ENCODE measurements at regions not wholly inside any gene's neighbourhood (a gene's known extent, or its start where the extent isn't known, plus 50 kb on each side); places are given as distances from the start of the nearest gene placed in this dataset.

GRCh38 chr4:132646186-132646585 lies 502.9 kb upstream of the PCDH10 start:
- H3K79me2 ChIP-seq (ENCODE audit: control insufficient read depth, insufficient read depth, low read length), result no peaks in the 10 kb centered on the region
- DNase-seq (ENCODE audit: low read depth, low spot score) (no peak), FAIRE-seq (no peak)
- no peaks in the 10 kb centered on the region for H3K36me3 ChIP-seq (ENCODE audit: control insufficient read depth in 2 of 2, extremely low read depth in 1 of 2, insufficient read depth in 2 of 2, low read length in 2 of 2)
- H3K27ac ChIP-seq (ENCODE audit: control insufficient read depth, insufficient read depth, low read length), result no peak overlapping the region
- H3K4me2 ChIP-seq (ENCODE audit: control insufficient read depth, extremely low read depth, insufficient read depth, low read depth, low read length), result no peak overlapping the region
- H3K27me3 ChIP-seq (ENCODE audit: control insufficient read depth, extremely low read depth, insufficient read depth, low read length), result no peaks in the 10 kb centered on the region
- no peaks in the 10 kb centered on the region for H4K20me1 ChIP-seq (ENCODE audit: control insufficient read depth, extremely low read depth, insufficient read depth, low read length)
- no peak overlapping the region for H3K4me3 ChIP-seq (ENCODE audit: control insufficient read depth in 2 of 3, extremely low read depth in 1 of 3, insufficient read depth in 2 of 3, low read depth in 1 of 3, low read length in 3 of 3)
- H2AFZ ChIP-seq (ENCODE audit: control insufficient read depth, low read length), result no peak overlapping the region
- TF ChIP-seq EZH2 (IDR thresholded peaks at IDR 0.05; ENCODE audit: low read length), result no peak
- TF ChIP-seq, protein P1, sequence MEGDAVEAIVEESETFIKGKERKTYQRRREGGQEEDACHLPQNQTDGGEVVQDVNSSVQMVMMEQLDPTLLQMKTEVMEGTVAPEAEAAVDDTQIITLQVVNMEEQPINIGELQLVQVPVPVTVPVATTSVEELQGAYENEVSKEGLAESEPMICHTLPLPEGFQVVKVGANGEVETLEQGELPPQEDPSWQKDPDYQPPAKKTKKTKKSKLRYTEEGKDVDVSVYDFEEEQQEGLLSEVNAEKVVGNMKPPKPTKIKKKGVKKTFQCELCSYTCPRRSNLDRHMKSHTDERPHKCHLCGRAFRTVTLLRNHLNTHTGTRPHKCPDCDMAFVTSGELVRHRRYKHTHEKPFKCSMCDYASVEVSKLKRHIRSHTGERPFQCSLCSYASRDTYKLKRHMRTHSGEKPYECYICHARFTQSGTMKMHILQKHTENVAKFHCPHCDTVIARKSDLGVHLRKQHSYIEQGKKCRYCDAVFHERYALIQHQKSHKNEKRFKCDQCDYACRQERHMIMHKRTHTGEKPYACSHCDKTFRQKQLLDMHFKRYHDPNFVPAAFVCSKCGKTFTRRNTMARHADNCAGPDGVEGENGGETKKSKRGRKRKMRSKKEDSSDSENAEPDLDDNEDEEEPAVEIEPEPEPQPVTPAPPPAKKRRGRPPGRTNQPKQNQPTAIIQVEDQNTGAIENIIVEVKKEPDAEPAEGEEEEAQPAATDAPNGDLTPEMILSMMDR (optimal IDR thresholded peaks at IDR 0.05 in 1 of 3, IDR thresholded peaks at IDR 0.05 in 1 of 3, conservative IDR thresholded peaks at IDR 0.05 in 1 of 3; ENCODE audit: extremely low read depth in 1 of 3, insufficient read depth in 2 of 3, low read length in 3 of 3), result no peak
- H3K9me3 ChIP-seq (ENCODE audit: control insufficient read depth, low read depth, low read length), result no peaks in the 10 kb centered on the region
- H3K4me1 ChIP-seq (ENCODE audit: control insufficient read depth, extremely low read depth, insufficient read depth, low read length), result no peaks in the 10 kb centered on the region
- dilution Hi-C loops (cut with MboI; ENCODE audit: extremely low pct_ligation_motif_present, low sequenced_read_pairs), result no loop called here
- H3K9me1 ChIP-seq (ENCODE audit: control insufficient read depth, extremely low read depth, insufficient read depth, low read length), result no peaks in the 10 kb centered on the region
- no peak overlapping the region for H3K9ac ChIP-seq (ENCODE audit: control insufficient read depth, extremely low read depth, insufficient read depth, low read length)

DNA sequence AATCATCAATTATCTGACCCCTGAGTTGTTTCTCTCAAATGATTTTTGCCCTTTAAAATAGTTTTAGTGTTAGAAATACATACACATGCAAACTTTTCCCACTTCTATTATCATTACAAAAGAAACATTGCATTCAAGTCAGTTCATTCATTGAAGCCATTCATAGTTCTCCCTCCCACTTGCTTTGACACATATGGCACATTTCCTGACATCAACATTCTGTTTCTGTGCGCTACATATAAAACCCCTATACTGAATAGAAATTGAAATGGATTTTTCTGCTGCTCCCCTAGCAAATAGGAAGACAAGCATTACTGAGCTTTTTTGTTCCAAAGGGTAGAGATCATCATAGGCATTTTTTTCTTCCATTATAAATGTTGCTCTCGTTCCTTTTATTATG lies 497.9 kb upstream of the PCDH10 start:
- H3K9ac ChIP-seq (ENCODE audit: control insufficient read depth, extremely low read depth, insufficient read depth, low read length), result no peak overlapping the region
- H4K20me1 ChIP-seq (ENCODE audit: control insufficient read depth, extremely low read depth, insufficient read depth, low read length), result no peaks in the 10 kb centered on the region
- no peak overlapping the region for H3K4me3 ChIP-seq (ENCODE audit: control insufficient read depth in 2 of 3, extremely low read depth in 1 of 3, insufficient read depth in 2 of 3, low read depth in 1 of 3, low read length in 3 of 3)
- no peak overlapping the region for H3K27ac ChIP-seq (ENCODE audit: control insufficient read depth, insufficient read depth, low read length)
- TF ChIP-seq EZH2 (IDR thresholded peaks at IDR 0.05; ENCODE audit: low read length), result no peak
- TF ChIP-seq, protein P1 (optimal IDR thresholded peaks at IDR 0.05 in 1 of 3, IDR thresholded peaks at IDR 0.05 in 1 of 3, conservative IDR thresholded peaks at IDR 0.05 in 1 of 3; ENCODE audit: extremely low read depth in 1 of 3, insufficient read depth in 2 of 3, low read length in 3 of 3), result no peak
- no peaks in the 10 kb centered on the region for H3K27me3 ChIP-seq (ENCODE audit: control insufficient read depth, extremely low read depth, insufficient read depth, low read length)
- H3K9me3 ChIP-seq (ENCODE audit: control insufficient read depth, low read depth, low read length), result no peaks in the 10 kb centered on the region
- H3K36me3 ChIP-seq (ENCODE audit: control insufficient read depth in 2 of 2, extremely low read depth in 1 of 2, insufficient read depth in 2 of 2, low read length in 2 of 2), result no peaks in the 10 kb centered on the region
- H2AFZ ChIP-seq (ENCODE audit: control insufficient read depth, low read length), result no peak overlapping the region
- H3K9me1 ChIP-seq (ENCODE audit: control insufficient read depth, extremely low read depth, insufficient read depth, low read length), result no peaks in the 10 kb centered on the region
- H3K4me2 ChIP-seq (ENCODE audit: control insufficient read depth, extremely low read depth, insufficient read depth, low read depth, low read length), result no peak overlapping the region
- dilution Hi-C loops (cut with MboI; ENCODE audit: extremely low pct_ligation_motif_present, low sequenced_read_pairs), result no loop called here
- FAIRE-seq (no peak), DNase-seq (ENCODE audit: low read depth, low spot score) (no peak)
- H3K79me2 ChIP-seq (ENCODE audit: control insufficient read depth, insufficient read depth, low read length), result no peaks in the 10 kb centered on the region
- H3K4me1 ChIP-seq (ENCODE audit: control insufficient read depth, extremely low read depth, insufficient read depth, low read length), result no peaks in the 10 kb centered on the region
